ENCODE measurements at regions not wholly inside any gene's neighbourhood (a gene's known extent, or its start where the extent isn't known, plus 50 kb on each side); places are given as distances from the start of the nearest gene placed in this dataset.

GRCh38 chr4:159765382-159765781 lies 662.5 kb downstream of the RAPGEF2 start:
- Mint-ChIP-seq H3K36me3 (peaks cover 7% of the 10 kb centered on the region), H3K9me3 (peaks cover 27% of the 10 kb centered on the region), H3K27me3 (ENCODE audit: low read depth) (no peaks in the 10 kb centered on the region), H3K27ac (no peak overlapping the region), H3K4me1 (no peaks in the 10 kb centered on the region), H3K4me3 (no peak overlapping the region)
- CTCF ChIA-PET: interaction anchor here (0.7 to 1.9 kb wide), 7 partner anchors 12 to 277 kb away, joined by 3 to 5 read pairs (median 3); no protein-coding TSS in a partner anchor
- DNase-seq (ENCODE audit: low spot score) (no peak), ATAC-seq (no peak)
- TF ChIP-seq, protein P1, sequence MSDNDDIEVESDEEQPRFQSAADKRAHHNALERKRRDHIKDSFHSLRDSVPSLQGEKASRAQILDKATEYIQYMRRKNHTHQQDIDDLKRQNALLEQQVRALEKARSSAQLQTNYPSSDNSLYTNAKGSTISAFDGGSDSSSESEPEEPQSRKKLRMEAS (CRISPR knock-in tag; IDR thresholded peaks at IDR 0.05): no peak
- no peak for TF ChIP-seq JUN (CRISPR knock-in tag; IDR thresholded peaks at IDR 0.05)
- TF ChIP-seq E2F4 (CRISPR knock-in tag; IDR thresholded peaks at IDR 0.05; ENCODE audit: borderline replicate concordance, low read depth): no peak
- no peak for TF ChIP-seq TP53 (CRISPR knock-in tag; IDR thresholded peaks at IDR 0.05)
- TF ChIP-seq STAT6 (CRISPR knock-in tag; conservative IDR thresholded peaks at IDR 0.05; ENCODE audit: low read depth): no peak
- TF ChIP-seq FOXP4 (CRISPR knock-in tag; IDR thresholded peaks at IDR 0.05): no peak
- TF ChIP-seq ZNF219 (CRISPR knock-in tag; IDR thresholded peaks at IDR 0.05; ENCODE audit: borderline replicate concordance): no peak
- TF ChIP-seq, protein P2, sequence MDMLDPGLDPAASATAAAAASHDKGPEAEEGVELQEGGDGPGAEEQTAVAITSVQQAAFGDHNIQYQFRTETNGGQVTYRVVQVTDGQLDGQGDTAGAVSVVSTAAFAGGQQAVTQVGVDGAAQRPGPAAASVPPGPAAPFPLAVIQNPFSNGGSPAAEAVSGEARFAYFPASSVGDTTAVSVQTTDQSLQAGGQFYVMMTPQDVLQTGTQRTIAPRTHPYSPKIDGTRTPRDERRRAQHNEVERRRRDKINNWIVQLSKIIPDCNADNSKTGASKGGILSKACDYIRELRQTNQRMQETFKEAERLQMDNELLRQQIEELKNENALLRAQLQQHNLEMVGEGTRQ (CRISPR knock-in tag; IDR thresholded peaks at IDR 0.05): no peak
- TF ChIP-seq, protein P3, sequence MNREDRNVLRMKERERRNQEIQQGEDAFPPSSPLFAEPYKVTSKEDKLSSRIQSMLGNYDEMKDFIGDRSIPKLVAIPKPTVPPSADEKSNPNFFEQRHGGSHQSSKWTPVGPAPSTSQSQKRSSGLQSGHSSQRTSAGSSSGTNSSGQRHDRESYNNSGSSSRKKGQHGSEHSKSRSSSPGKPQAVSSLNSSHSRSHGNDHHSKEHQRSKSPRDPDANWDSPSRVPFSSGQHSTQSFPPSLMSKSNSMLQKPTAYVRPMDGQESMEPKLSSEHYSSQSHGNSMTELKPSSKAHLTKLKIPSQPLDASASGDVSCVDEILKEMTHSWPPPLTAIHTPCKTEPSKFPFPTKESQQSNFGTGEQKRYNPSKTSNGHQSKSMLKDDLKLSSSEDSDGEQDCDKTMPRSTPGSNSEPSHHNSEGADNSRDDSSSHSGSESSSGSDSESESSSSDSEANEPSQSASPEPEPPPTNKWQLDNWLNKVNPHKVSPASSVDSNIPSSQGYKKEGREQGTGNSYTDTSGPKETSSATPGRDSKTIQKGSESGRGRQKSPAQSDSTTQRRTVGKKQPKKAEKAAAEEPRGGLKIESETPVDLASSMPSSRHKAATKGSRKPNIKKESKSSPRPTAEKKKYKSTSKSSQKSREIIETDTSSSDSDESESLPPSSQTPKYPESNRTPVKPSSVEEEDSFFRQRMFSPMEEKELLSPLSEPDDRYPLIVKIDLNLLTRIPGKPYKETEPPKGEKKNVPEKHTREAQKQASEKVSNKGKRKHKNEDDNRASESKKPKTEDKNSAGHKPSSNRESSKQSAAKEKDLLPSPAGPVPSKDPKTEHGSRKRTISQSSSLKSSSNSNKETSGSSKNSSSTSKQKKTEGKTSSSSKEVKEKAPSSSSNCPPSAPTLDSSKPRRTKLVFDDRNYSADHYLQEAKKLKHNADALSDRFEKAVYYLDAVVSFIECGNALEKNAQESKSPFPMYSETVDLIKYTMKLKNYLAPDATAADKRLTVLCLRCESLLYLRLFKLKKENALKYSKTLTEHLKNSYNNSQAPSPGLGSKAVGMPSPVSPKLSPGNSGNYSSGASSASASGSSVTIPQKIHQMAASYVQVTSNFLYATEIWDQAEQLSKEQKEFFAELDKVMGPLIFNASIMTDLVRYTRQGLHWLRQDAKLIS (CRISPR knock-in tag; IDR thresholded peaks at IDR 0.05; ENCODE audit: borderline replicate concordance): no peak
- no peak for TF ChIP-seq NR2C2 (CRISPR knock-in tag; IDR thresholded peaks at IDR 0.05)
- TF ChIP-seq SP1 (CRISPR knock-in tag; conservative IDR thresholded peaks at IDR 0.05): no peak
- no peak for TF ChIP-seq NFYB (CRISPR knock-in tag; conservative IDR thresholded peaks at IDR 0.05; ENCODE audit: low read depth)
- TF ChIP-seq PRRX2 (CRISPR knock-in tag; IDR thresholded peaks at IDR 0.05): no peak
- no peak for TF ChIP-seq ZBTB21 (CRISPR knock-in tag; IDR thresholded peaks at IDR 0.05; ENCODE audit: borderline replicate concordance)
- no peak for TF ChIP-seq TCF7 (CRISPR knock-in tag; IDR thresholded peaks at IDR 0.05; ENCODE audit: low read depth)
- no peak for TF ChIP-seq NR3C1 (CRISPR knock-in tag; conservative IDR thresholded peaks at IDR 0.05; ENCODE audit: low read depth)
- TF ChIP-seq RORB (CRISPR knock-in tag; IDR thresholded peaks at IDR 0.05): no peak
- TF ChIP-seq ATF1 (CRISPR knock-in tag; IDR thresholded peaks at IDR 0.05): no peak
- no peak for TF ChIP-seq ZNF532 (CRISPR knock-in tag; IDR thresholded peaks at IDR 0.05; ENCODE audit: borderline replicate concordance)
- POLR2A ChIA-PET: no interaction called here

Measured in WTC11 (cell line).